ENCODE measurements at regions not wholly inside any gene's neighbourhood (a gene's known extent, or its start where the extent isn't known, plus 50 kb on each side); places are given as distances from the start of the nearest gene placed in this dataset.
"Not testable (repeated sequence)": the region's sequence is repeated elsewhere in the genome, so short reads cannot be mapped to it uniquely, and the experiment has no call there.

DNA sequence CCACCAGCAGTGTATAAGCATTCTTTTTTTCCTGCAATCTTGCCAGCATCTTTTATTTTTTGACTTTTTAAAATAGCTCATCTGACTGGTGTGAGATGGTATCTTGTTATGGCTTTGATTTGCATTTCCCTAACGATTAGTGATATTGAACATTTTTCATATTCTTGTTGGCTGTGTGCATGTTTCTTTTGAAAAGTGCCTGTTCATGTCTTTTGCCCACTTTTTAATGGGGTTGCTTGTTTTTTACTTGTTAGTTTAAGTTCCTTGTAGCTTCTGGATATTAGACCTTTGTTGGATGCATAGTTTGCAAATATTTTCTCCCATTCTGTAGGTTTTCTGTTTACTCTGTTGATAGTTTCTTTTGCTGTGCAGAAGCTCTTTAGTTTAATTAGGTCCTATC lies 116.6 kb downstream of the URB2 start:
- not testable (repeated sequence) for H3K27ac ChIP-seq (ENCODE audit: low read depth, low read length); H3K9me3 ChIP-seq (ENCODE audit: insufficient read depth, low read depth, low read length); H3K9ac ChIP-seq (ENCODE audit: low read depth, low read length); H3K36me3 ChIP-seq (ENCODE audit: insufficient read depth, low read length); H3K4me1 ChIP-seq (ENCODE audit: insufficient read depth, low read length); H3K27me3 ChIP-seq (ENCODE audit: insufficient read depth, low read length); H3K4me3 ChIP-seq (ENCODE audit: low read length)
- WGBS, result 94% methylated on average over 1 of the region's 1 CpG

DNA sequence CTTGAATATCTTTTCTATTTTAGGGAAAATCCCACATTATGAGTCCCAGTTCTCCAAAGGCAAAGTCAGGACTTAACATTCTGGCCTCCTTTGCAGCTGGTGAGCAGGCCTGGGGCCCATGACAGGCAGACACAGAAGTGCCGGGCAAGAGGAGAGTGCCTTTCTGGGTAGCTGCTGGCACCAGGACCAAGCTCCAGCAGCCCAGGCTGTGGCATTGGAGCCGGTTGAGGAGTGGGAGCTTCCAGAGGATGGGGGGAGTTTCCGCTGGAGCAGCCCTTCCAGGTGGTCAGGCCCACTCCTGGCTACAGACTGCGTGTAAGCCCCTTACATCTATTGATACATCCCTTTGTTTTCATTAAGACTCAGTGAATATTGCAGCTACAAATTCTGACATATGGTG lies 123.9 kb downstream of the URB2 start:
- H3K9me3 ChIP-seq (ENCODE audit: insufficient read depth, low read depth, low read length), result no peaks in the 10 kb centered on the region
- H3K27ac ChIP-seq (ENCODE audit: low read depth, low read length), result no peak overlapping the region
- H3K4me1 ChIP-seq (ENCODE audit: insufficient read depth, low read length), result no peaks in the 10 kb centered on the region
- H3K9ac ChIP-seq (ENCODE audit: low read depth, low read length), result no peak overlapping the region
- H3K4me3 ChIP-seq (ENCODE audit: low read length), result no peak overlapping the region
- WGBS, result 88% methylated on average over 4 of the region's 4 CpGs
- no peaks in the 10 kb centered on the region for H3K27me3 ChIP-seq (ENCODE audit: insufficient read depth, low read length)
- H3K36me3 ChIP-seq (ENCODE audit: insufficient read depth, low read length), result no peaks in the 10 kb centered on the region

DNA sequence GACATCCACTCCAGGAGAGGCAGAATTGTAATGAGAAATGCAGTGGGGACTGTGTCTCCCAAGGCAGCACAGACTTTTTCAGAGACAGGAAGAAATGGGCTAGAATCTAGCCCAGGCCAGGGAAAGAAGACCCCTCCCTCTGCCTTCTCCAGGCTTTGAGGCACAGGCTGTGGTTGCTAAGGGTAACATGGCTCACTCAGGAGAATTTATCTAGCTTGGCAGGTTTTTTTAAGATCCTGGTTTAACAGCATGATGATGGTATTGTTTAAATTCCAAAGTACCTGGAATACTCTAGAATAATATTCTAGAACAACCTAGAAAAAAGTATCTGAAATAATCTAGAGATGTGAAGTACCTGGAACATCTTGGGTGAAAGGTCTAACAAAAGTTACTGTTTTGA lies 125.6 kb downstream of the URB2 start:
- Histone ChIP-seq H3K27ac (ENCODE audit: low read depth, low read length) (no peak overlapping the region), H3K4me1 (ENCODE audit: insufficient read depth, low read length) (no peaks in the 10 kb centered on the region), H3K9me3 (ENCODE audit: insufficient read depth, low read depth, low read length) (no peaks in the 10 kb centered on the region), H3K4me3 (ENCODE audit: low read length) (no peak overlapping the region), H3K27me3 (ENCODE audit: insufficient read depth, low read length) (no peaks in the 10 kb centered on the region), H3K36me3 (ENCODE audit: insufficient read depth, low read length) (no peaks in the 10 kb centered on the region), H3K9ac (ENCODE audit: low read depth, low read length) (no peak overlapping the region)

DNA sequence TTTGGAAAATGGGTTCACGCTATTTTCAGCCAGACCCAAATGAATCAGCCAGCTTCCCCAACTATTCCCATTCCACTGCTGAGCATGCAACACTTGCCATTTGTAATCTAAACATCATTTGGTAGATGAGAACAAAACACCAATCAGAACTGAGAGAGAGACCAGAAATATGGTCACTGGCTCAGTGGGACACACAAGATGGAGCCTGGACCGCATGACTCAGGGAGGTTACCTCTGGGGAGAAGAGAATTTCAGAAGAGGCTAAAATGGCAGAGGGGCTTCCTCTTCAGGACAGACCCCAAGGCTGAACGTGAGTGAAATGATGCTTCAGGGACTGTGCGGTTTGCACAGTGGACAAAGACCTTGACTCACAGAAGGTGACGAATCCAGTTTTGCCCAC lies 126.6 kb downstream of the URB2 start:
- Histone ChIP-seq H3K9me3 (ENCODE audit: insufficient read depth, low read depth, low read length) (no peaks in the 10 kb centered on the region), H3K9ac (ENCODE audit: low read depth, low read length) (no peak overlapping the region), H3K4me3 (ENCODE audit: low read length) (no peak overlapping the region), H3K27me3 (ENCODE audit: insufficient read depth, low read length) (no peaks in the 10 kb centered on the region), H3K4me1 (ENCODE audit: insufficient read depth, low read length) (no peaks in the 10 kb centered on the region), H3K27ac (ENCODE audit: low read depth, low read length) (no peak overlapping the region), H3K36me3 (ENCODE audit: insufficient read depth, low read length) (no peaks in the 10 kb centered on the region)
- WGBS, result 93% methylated on average over 5 of the region's 5 CpGs

DNA sequence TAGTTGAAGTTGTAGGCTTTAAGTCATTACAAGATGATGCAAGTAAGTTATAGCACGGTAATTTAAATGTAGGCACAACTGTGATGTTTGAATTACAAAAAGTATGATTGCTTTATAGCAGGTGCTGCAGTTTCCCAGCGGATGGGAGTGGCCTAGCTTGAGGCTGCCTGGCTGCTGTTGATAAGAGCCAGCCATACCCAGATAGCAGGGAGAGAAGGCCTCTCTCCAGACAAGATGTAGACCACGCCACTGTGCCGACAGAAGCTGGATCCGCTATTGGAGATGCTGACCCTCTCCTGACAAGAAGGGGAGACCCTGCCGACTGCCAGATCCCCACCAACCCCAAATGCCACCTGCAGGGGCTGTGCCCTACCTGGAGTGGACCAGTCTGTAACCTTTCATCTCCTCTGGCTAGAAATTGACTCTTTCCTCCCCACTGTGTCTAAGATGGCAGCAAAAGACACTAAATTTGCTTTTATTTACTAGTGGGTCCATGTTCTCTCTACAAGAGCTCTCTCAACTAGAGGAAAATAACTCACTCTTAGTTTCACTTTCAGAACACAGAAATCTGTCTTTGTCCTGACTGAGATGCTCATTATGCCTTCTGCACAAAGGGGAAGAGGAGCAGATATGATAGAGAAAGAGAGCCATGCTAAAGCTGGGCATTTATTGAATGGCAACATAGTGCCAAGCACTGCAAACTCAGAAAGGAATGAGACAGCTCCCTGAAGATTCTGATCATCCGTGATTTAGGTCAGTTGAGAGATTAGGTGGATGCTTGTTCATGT lies 127.9 kb downstream of the URB2 start:
- Histone ChIP-seq H3K36me3 (ENCODE audit: insufficient read depth, low read length) (no peaks in the 10 kb centered on the region), H3K9ac (ENCODE audit: low read depth, low read length) (no peak overlapping the region), H3K4me1 (ENCODE audit: insufficient read depth, low read length) (no peaks in the 10 kb centered on the region), H3K27ac (ENCODE audit: low read depth, low read length) (no peak overlapping the region), H3K4me3 (ENCODE audit: low read length) (no peak overlapping the region), H3K9me3 (ENCODE audit: insufficient read depth, low read depth, low read length) (no peaks in the 10 kb centered on the region), H3K27me3 (ENCODE audit: insufficient read depth, low read length) (no peaks in the 10 kb centered on the region)
- 90% methylated on average over 7 of the region's 7 CpGs for WGBS

DNA sequence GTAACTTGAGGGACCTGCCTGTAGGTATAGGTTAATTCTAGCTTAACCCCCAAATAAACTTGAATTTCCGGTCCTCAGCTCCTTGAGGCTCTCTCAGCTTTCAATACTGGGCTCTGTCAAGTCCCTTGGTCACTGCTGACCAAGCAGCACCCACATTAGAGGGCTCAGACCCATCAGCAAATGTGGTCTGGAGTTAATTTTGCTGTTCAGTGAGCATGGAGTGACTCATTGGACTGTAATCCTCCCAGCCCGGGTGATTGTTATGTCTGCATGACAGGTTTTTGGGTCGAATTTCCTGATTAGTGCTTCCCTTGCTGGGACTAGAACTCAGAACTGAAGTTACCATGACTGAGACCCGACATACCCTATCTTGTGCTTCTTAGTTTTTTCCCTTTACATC lies 130.6 kb downstream of the URB2 start:
- H3K36me3 ChIP-seq (ENCODE audit: insufficient read depth, low read length), result no peaks in the 10 kb centered on the region
- H3K27ac ChIP-seq (ENCODE audit: low read depth, low read length), result no peak overlapping the region
- H3K9me3 ChIP-seq (ENCODE audit: insufficient read depth, low read depth, low read length), result no peaks in the 10 kb centered on the region
- H3K27me3 ChIP-seq (ENCODE audit: insufficient read depth, low read length), result no peaks in the 10 kb centered on the region
- H3K9ac ChIP-seq (ENCODE audit: low read depth, low read length), result no peak overlapping the region
- no peak overlapping the region for H3K4me3 ChIP-seq (ENCODE audit: low read length)
- 90% methylated on average over 4 of the region's 4 CpGs for WGBS
- H3K4me1 ChIP-seq (ENCODE audit: insufficient read depth, low read length), result no peaks in the 10 kb centered on the region

DNA sequence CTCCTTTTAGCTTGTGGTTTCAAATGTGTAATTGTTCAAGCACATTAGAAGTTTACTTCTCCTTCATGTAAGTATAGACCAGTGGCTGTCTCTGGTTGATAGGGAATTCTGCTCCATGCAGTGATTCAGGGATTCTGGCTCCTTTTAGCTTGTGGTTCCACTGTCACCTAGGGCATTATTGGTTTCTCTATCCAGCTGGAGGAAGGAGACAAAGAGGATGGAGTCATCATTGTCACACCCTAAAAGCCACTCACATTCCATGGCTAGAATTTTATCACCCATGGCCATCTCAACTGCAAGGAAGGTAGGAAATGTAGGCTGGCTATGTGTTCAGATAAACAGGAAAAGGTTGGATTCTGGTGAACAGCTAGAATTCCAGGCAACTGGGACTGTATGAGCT lies 131.2 kb downstream of the URB2 start:
- no peak overlapping the region for H3K4me3 ChIP-seq (ENCODE audit: low read length)
- no peaks in the 10 kb centered on the region for H3K4me1 ChIP-seq (ENCODE audit: insufficient read depth, low read length)
- no peak overlapping the region for H3K9ac ChIP-seq (ENCODE audit: low read depth, low read length)
- no peak overlapping the region for H3K27ac ChIP-seq (ENCODE audit: low read depth, low read length)
- no peaks in the 10 kb centered on the region for H3K9me3 ChIP-seq (ENCODE audit: insufficient read depth, low read depth, low read length)
- no peaks in the 10 kb centered on the region for H3K27me3 ChIP-seq (ENCODE audit: insufficient read depth, low read length)
- H3K36me3 ChIP-seq (ENCODE audit: insufficient read depth, low read length), result no peaks in the 10 kb centered on the region

DNA sequence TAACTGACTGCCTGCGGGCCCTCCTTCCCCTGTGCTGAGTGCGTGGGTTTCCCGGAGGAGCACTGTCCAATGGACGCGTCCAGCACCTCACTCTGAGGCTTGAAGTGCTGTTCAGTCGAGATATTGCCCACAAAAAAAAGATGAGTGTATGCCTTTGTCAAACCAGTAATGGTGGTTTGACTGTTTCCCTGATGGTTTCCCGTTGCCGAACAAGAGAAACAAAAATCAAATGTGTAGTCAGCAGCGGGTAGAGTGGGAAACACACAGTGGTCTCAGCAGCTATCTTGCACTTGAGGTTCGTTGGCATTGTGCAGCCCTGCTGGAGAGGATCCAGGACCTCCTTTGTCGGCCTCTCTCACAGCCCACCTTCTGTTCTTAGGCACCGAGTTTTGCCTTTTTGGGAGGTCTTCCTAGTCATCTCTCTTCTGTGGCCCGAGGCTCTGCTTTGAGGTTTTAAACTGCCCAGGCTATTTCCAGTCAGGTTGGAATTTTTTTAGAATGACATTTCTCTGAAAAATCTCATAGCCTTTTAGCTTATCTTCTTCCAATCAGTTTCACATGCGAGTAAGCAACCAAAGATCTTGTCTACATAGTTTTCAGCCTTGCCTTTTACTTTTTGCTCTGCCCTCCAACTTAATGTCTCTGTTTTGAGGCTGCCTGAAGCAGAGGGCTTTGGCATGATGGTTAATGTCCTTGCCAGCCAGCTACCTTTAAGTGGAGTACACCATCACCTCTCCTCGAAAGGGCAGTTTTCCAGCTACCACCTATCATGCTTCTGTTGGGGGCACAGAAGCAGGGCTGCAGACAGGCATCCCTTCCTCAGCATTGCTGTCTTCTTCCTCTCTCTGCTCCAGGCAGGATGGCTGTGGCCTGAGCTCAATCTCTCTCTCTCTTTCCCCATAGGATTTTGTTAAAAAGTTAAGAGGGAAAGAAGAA lies 132.3 kb downstream of the URB2 start:
- H3K4me3 ChIP-seq (ENCODE audit: low read length), result no peak overlapping the region
- WGBS, result 96% methylated on average over 15 of the region's 15 CpGs

DNA sequence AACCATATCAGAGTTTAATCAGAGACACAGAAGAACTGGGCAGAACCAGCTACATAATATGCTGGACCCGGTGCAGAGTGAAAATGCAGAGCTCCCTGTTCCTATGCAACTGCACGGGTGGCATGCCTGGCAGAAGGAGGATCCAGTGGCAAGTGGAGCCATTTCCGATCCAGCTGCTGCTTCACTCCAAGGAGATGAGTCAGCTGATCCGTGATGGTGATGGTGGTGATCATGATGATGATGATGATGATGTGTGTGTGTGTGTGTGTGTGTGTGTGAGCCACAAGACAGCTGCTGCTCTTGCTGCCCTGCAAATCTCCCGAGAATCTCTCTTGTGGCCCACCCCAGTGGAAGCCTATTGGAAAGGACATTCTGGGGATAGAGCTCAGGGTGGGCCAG lies 133.0 kb downstream of the URB2 start:
- Histone ChIP-seq H3K27me3 (ENCODE audit: insufficient read depth, low read length) (no peaks in the 10 kb centered on the region), H3K9me3 (ENCODE audit: insufficient read depth, low read depth, low read length) (no peaks in the 10 kb centered on the region), H3K4me1 (ENCODE audit: insufficient read depth, low read length) (no peaks in the 10 kb centered on the region), H3K9ac (ENCODE audit: low read depth, low read length) (no peak overlapping the region), H3K4me3 (ENCODE audit: low read length) (no peak overlapping the region), H3K27ac (ENCODE audit: low read depth, low read length) (no peak overlapping the region), H3K36me3 (ENCODE audit: insufficient read depth, low read length) (no peaks in the 10 kb centered on the region)
- 93% methylated on average over 5 of the region's 5 CpGs for WGBS

More for the DNA sequence above, 132.3 kb downstream of the URB2 start:
- no peak overlapping the region for H3K9ac ChIP-seq (ENCODE audit: low read depth, low read length)
- H3K9me3 ChIP-seq (ENCODE audit: insufficient read depth, low read depth, low read length), result no peaks in the 10 kb centered on the region
- no peak overlapping the region for H3K27ac ChIP-seq (ENCODE audit: low read depth, low read length)
- no peaks in the 10 kb centered on the region for H3K27me3 ChIP-seq (ENCODE audit: insufficient read depth, low read length)
- H3K36me3 ChIP-seq (ENCODE audit: insufficient read depth, low read length), result no peaks in the 10 kb centered on the region
- H3K4me1 ChIP-seq (ENCODE audit: insufficient read depth, low read length), result no peaks in the 10 kb centered on the region

DNA sequence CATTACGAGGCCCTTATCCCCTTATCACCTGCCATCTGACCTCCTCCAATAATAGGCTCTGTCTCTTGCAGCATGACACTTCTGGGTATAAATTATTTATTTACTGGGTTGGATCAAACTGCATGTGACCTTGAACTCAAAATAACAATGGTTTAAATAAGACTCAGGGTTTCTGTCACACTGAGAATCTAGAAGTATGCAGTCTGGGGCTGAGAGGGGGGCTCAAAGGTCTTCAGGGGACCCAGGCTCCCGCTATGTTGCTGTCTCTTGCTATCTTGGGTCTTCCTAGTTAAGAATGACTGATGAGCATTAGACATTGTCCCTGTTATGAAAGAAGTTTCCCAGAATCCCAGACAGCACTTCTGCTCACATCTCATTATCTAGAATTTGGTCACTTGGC lies 133.5 kb downstream of the URB2 start:
- Histone ChIP-seq H3K4me3 (ENCODE audit: low read length) (no peak overlapping the region), H3K9ac (ENCODE audit: low read depth, low read length) (no peak overlapping the region), H3K36me3 (ENCODE audit: insufficient read depth, low read length) (no peaks in the 10 kb centered on the region), H3K27ac (ENCODE audit: low read depth, low read length) (no peak overlapping the region), H3K27me3 (ENCODE audit: insufficient read depth, low read length) (no peaks in the 10 kb centered on the region), H3K4me1 (ENCODE audit: insufficient read depth, low read length) (no peaks in the 10 kb centered on the region), H3K9me3 (ENCODE audit: insufficient read depth, low read depth, low read length) (no peaks in the 10 kb centered on the region)
- WGBS, result 96% methylated on average over 2 of the region's 2 CpGs

DNA sequence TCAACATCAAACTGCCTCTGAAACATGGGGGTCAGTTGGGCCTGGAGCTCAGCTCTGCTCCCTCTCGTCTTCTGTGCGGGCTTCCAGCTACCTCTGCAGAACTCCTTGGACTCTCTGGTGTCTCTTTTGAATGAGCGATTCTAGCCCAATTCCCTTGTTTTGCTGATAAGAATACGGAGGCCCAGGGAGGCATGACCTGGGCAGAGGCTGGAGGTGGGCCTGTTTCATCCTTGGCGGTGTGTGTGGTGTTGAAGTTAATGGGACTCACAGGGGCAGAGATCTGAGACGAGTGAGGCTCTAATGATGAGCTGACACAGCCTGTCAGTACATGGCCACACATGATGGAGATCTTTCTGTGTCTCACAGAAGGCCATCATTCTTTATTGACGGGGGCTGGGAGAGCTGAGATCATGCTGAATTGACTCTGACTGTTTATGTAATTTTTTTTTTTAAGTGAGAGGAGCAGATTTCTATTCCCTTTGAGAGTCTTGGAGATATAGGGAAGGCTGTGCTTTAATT lies 134.5 kb downstream of the URB2 start:
- no peaks in the 10 kb centered on the region for H3K27me3 ChIP-seq (ENCODE audit: insufficient read depth, low read length)
- H3K27ac ChIP-seq (ENCODE audit: low read depth, low read length), result no peak overlapping the region
- H3K36me3 ChIP-seq (ENCODE audit: insufficient read depth, low read length), result no peaks in the 10 kb centered on the region
- 92% methylated on average over 7 of the region's 7 CpGs for WGBS
- no peak overlapping the region for H3K9ac ChIP-seq (ENCODE audit: low read depth, low read length)
- H3K4me3 ChIP-seq (ENCODE audit: low read length), result no peak overlapping the region
- H3K9me3 ChIP-seq (ENCODE audit: insufficient read depth, low read depth, low read length), result no peaks in the 10 kb centered on the region
- H3K4me1 ChIP-seq (ENCODE audit: insufficient read depth, low read length), result no peaks in the 10 kb centered on the region

Measured in HUES64 (cell line).